CD4-positive, alpha-beta memory T cell (primary cell): ENCODE measurements at regions not wholly inside any gene's neighbourhood (a gene's known extent, or its start where the extent isn't known, plus 50 kb on each side); places are given as distances from the start of the nearest gene placed in this dataset.

Experiments used
- CTCF ChIA-PET: fragments of 350-600 bp; sonication (Branson Sonifier 250); formaldehyde crosslinking; loops from one replicate; lab custom pipeline; 2021; ENCODE audit warnings: inconsistent platforms; ENCODE audit not compliant: partially characterized antibody; lab: Charles Lee
- POLR2A ChIA-PET: fragments of 350-600 bp; sonication (Branson Sonifier 250); formaldehyde crosslinking; loops from one replicate; lab custom pipeline; 2021; ENCODE audit not compliant: partially characterized antibody; lab: Charles Lee
- DNase-seq, 5 donors: peaks; one replicate each; pipeline versions ENCODE4 v3.0.0 to v3.0.0-alpha.2; 2020 to 2022; ENCODE audit warnings: mixed read lengths in 1 of 5
- H3K27ac ChIP-seq: one replicate; pipeline ENCODE4 v1.7.0; 2013; ENCODE audit warnings: low read depth, low read length
- H3K27me3 ChIP-seq: 2 replicates; pipeline ENCODE4 v1.7.0; 2013; ENCODE audit warnings: mild to moderate bottlenecking, low read length, moderate library complexity; ENCODE audit not compliant: insufficient read depth
- H3K36me3 ChIP-seq: 2 replicates; pipeline ENCODE4 v1.7.0; 2013; ENCODE audit warnings: mild to moderate bottlenecking, low read length, moderate library complexity; ENCODE audit not compliant: insufficient read depth
- H3K4me1 ChIP-seq: 2 replicates; pipeline ENCODE4 v1.7.0; 2013; ENCODE audit warnings: mild to moderate bottlenecking, low read length, moderate library complexity; ENCODE audit not compliant: insufficient read depth
- H3K4me3 ChIP-seq, 2 donors: one replicate each; pipeline ENCODE4 v1.7.0; 2013; ENCODE audit warnings: low read length in 2 of 2, mild to moderate bottlenecking in 1 of 2
- H3K9me3 ChIP-seq, 2 donors: one replicate each; pipeline ENCODE4 v1.7.0; 2013; ENCODE audit warnings: low read length in 2 of 2, control low read depth in 1 of 2; ENCODE audit not compliant: control insufficient read depth in 1 of 2
- H3K27ac Mint-ChIP-seq, 7 donors: one replicate each; pipeline ENCODE4 v1.8.0; 2020 to 2021; ENCODE audit warnings: mixed read lengths in 7 of 7, mild to moderate bottlenecking in 6 of 7, inconsistent platforms in 3 of 7, moderate library complexity in 3 of 7
- H3K27me3 Mint-ChIP-seq, 2 donors: one replicate each; pipeline ENCODE4 v1.8.0; 2020 to 2021; ENCODE audit warnings: mixed read lengths in 2 of 2
- H3K36me3 Mint-ChIP-seq, 2 donors: one replicate each; pipeline ENCODE4 v1.8.0; 2020 to 2021; ENCODE audit warnings: mixed read lengths in 2 of 2, inconsistent platforms in 1 of 2, mild to moderate bottlenecking in 1 of 2
- H3K4me1 Mint-ChIP-seq, 4 donors: one replicate each; pipeline ENCODE4 v1.8.0; 2020 to 2021; ENCODE audit warnings: mixed read lengths in 4 of 4, mild to moderate bottlenecking in 1 of 4
- H3K4me3 Mint-ChIP-seq, 8 donors: one replicate each; pipeline ENCODE4 v1.8.0; 2020 to 2021; ENCODE audit warnings: mixed read lengths in 8 of 8, mild to moderate bottlenecking in 7 of 8, moderate library complexity in 6 of 8, inconsistent platforms in 3 of 8
- H3K9me3 Mint-ChIP-seq, 8 donors: one replicate each; pipeline ENCODE4 v1.8.0; 2020 to 2021; ENCODE audit warnings: mixed read lengths in 8 of 8, mild to moderate bottlenecking in 5 of 8, inconsistent platforms in 3 of 8, moderate library complexity in 1 of 8
- intact Hi-C: fragments of 100-400 bp; cut with micrococcal nuclease; formaldehyde crosslinking; loops from one replicate; pipeline ENCODE4 v1.15.1; 2023

- Histone ChIP-seq H3K27me3 (no peaks in the 10 kb centered on the region), H3K9me3 (no peaks in the 10 kb centered on the region), H3K27ac (no peak overlapping the region), H3K36me3 (no peaks in the 10 kb centered on the region), H3K4me1 (no peaks in the 10 kb centered on the region), H3K4me3 (no peak overlapping the region)
- H3K4me3 Mint-ChIP-seq: no peak overlapping the region
- ChIA-PET CTCF (no interaction called here), POLR2A (no interaction called here)
- H3K27ac Mint-ChIP-seq: no peak overlapping the region
- no peaks in the 10 kb centered on the region for H3K4me1 Mint-ChIP-seq
- peaks cover 1 to 5% of the 10 kb centered on the region in 2 donors for H3K27me3 Mint-ChIP-seq
- no peak for DNase-seq
- no peaks in the 10 kb centered on the region for H3K36me3 Mint-ChIP-seq
- intact Hi-C loops: no loop called here
- peaks cover 0 to 2% (median 0%) of the 10 kb centered on the region in 8 donors for H3K9me3 Mint-ChIP-seq
These were observed 76.6 kb upstream of the NR4A3 start for GRCh38 chr9:99745085-99745484.

- Histone ChIP-seq H3K4me3 (no peak overlapping the region), H3K4me1 (no peaks in the 10 kb centered on the region), H3K27ac (no peak overlapping the region), H3K27me3 (no peaks in the 10 kb centered on the region), H3K36me3 (no peaks in the 10 kb centered on the region), H3K9me3 (no peaks in the 10 kb centered on the region)
- Mint-ChIP-seq H3K4me1 (no peaks in the 10 kb centered on the region), H3K27ac (no peak overlapping the region), H3K9me3 (peaks cover 0 to 2% (median 0%) of the 10 kb centered on the region in 8 donors), H3K4me3 (no peak overlapping the region), H3K36me3 (no peaks in the 10 kb centered on the region), H3K27me3 (peaks cover 1 to 7% of the 10 kb centered on the region in 2 donors)
- intact Hi-C loops: no loop called here
- DNase-seq: no peak
- ChIA-PET POLR2A (no interaction called here), CTCF (no interaction called here)
These were observed 75.3 kb upstream of the NR4A3 start for GRCh38 chr9:99746406-99746805.

- Histone ChIP-seq H3K9me3 (no peaks in the 10 kb centered on the region), H3K4me1 (no peaks in the 10 kb centered on the region), H3K27me3 (no peaks in the 10 kb centered on the region), H3K4me3 (no peak overlapping the region), H3K36me3 (no peaks in the 10 kb centered on the region), H3K27ac (no peak overlapping the region)
- peaks cover 1 to 9% of the 10 kb centered on the region in 2 donors for H3K27me3 Mint-ChIP-seq
- no peaks in the 10 kb centered on the region for H3K9me3 Mint-ChIP-seq
- H3K36me3 Mint-ChIP-seq: no peaks in the 10 kb centered on the region
- H3K27ac Mint-ChIP-seq: no peak overlapping the region
- POLR2A ChIA-PET: no interaction called here
- no peak for DNase-seq
- no peaks in the 10 kb centered on the region for H3K4me1 Mint-ChIP-seq
- H3K4me3 Mint-ChIP-seq: no peak overlapping the region
- intact Hi-C loops: no loop called here
- CTCF ChIA-PET: no interaction called here
These were observed 73.4 kb upstream of the NR4A3 start for GRCh38 chr9:99748266-99748665.

GRCh38 chr9:99748676-99749075 is 73.0 kb upstream of the NR4A3 start:
- Histone ChIP-seq H3K9me3 (no peaks in the 10 kb centered on the region), H3K27me3 (no peaks in the 10 kb centered on the region), H3K4me1 (no peaks in the 10 kb centered on the region), H3K36me3 (no peaks in the 10 kb centered on the region), H3K27ac (no peak overlapping the region), H3K4me3 (no peak overlapping the region)
- no peaks in the 10 kb centered on the region for H3K4me1 Mint-ChIP-seq
- intact Hi-C loops: no loop called here
- ChIA-PET CTCF (no interaction called here), POLR2A (no interaction called here)
- H3K36me3 Mint-ChIP-seq: no peaks in the 10 kb centered on the region
- H3K27me3 Mint-ChIP-seq: peaks cover 1 to 9% of the 10 kb centered on the region in 2 donors
- no peak for DNase-seq
- H3K9me3 Mint-ChIP-seq: no peaks in the 10 kb centered on the region
- no peak overlapping the region for H3K27ac Mint-ChIP-seq
- no peak overlapping the region for H3K4me3 Mint-ChIP-seq

- Mint-ChIP-seq H3K4me3 (no peak overlapping the region), H3K27me3 (peaks cover 2 to 11% of the 10 kb centered on the region in 2 donors), H3K36me3 (no peaks in the 10 kb centered on the region), H3K27ac (no peak overlapping the region), H3K9me3 (no peaks in the 10 kb centered on the region), H3K4me1 (no peaks in the 10 kb centered on the region)
- Histone ChIP-seq H3K27ac (no peak overlapping the region), H3K36me3 (no peaks in the 10 kb centered on the region), H3K4me3 (no peak overlapping the region), H3K4me1 (no peaks in the 10 kb centered on the region), H3K27me3 (no peaks in the 10 kb centered on the region), H3K9me3 (no peaks in the 10 kb centered on the region)
- intact Hi-C loops: no loop called here
- CTCF ChIA-PET: no interaction called here
- DNase-seq: no peak
- POLR2A ChIA-PET: no interaction called here
These were observed 72.0 kb upstream of the NR4A3 start for GRCh38 chr9:99749641-99750040.

GRCh38 chr9:99750526-99750925 is 71.2 kb upstream of the NR4A3 start:
- Mint-ChIP-seq H3K4me3 (no peak overlapping the region), H3K9me3 (no peaks in the 10 kb centered on the region), H3K27ac (no peak overlapping the region), H3K27me3 (peaks cover 5 to 11% of the 10 kb centered on the region in 2 donors), H3K4me1 (no peaks in the 10 kb centered on the region), H3K36me3 (no peaks in the 10 kb centered on the region)
- H3K36me3 ChIP-seq: no peaks in the 10 kb centered on the region
- no peak overlapping the region for H3K27ac ChIP-seq
- no peaks in the 10 kb centered on the region for H3K27me3 ChIP-seq
- intact Hi-C loops: no loop called here
- H3K4me1 ChIP-seq: no peaks in the 10 kb centered on the region
- CTCF ChIA-PET: no interaction called here
- no peak for DNase-seq
- H3K4me3 ChIP-seq: no peak overlapping the region
- no peaks in the 10 kb centered on the region for H3K9me3 ChIP-seq
- POLR2A ChIA-PET: no interaction called here

- ChIA-PET CTCF (no interaction called here), POLR2A (no interaction called here)
- Histone ChIP-seq H3K9me3 (no peaks in the 10 kb centered on the region), H3K27me3 (no peaks in the 10 kb centered on the region), H3K27ac (no peak overlapping the region), H3K4me3 (no peak overlapping the region), H3K36me3 (no peaks in the 10 kb centered on the region), H3K4me1 (no peaks in the 10 kb centered on the region)
- Mint-ChIP-seq H3K4me1 (no peaks in the 10 kb centered on the region), H3K4me3 (no peak overlapping the region), H3K27ac (no peak overlapping the region), H3K27me3 (peaks cover 8 to 9% of the 10 kb centered on the region in 2 donors), H3K36me3 (no peaks in the 10 kb centered on the region), H3K9me3 (no peaks in the 10 kb centered on the region)
- no peak for DNase-seq
- intact Hi-C loops: no loop called here
These were observed 69.1 kb upstream of the NR4A3 start for GRCh38 chr9:99752417-99753109.
